ENCODE measurements at regions not wholly inside any gene's neighbourhood (a gene's known extent, or its start where the extent isn't known, plus 50 kb on each side); places are given as distances from the start of the nearest gene placed in this dataset.

- no peak for DNase-seq (ENCODE audit: low read depth)
- TF ChIP-seq CTCF (IDR thresholded peaks at IDR 0.05; ENCODE audit: control insufficient read depth, insufficient read depth, low read depth, low read length, missing control alignments): no peak
- no peak overlapping the region for H3K4me3 ChIP-seq (ENCODE audit: control insufficient read depth, low read depth, low read length)
These were observed 577.8 kb upstream of the PLXNA2 start for GRCh38 chr1:208821939-208822338.

- TF ChIP-seq CTCF (IDR thresholded peaks at IDR 0.05; ENCODE audit: control insufficient read depth, insufficient read depth, low read depth, low read length, missing control alignments): no peak
- H3K4me3 ChIP-seq (ENCODE audit: control insufficient read depth, low read depth, low read length): no peak overlapping the region
- no peak for DNase-seq (ENCODE audit: low read depth)
These were observed 581.1 kb upstream of the PLXNA2 start for GRCh38 chr1:208825300-208825699.

GRCh38 chr1:208829595-208829994, 585.4 kb upstream of the PLXNA2 start:
- TF ChIP-seq CTCF (IDR thresholded peaks at IDR 0.05; ENCODE audit: control insufficient read depth, insufficient read depth, low read depth, low read length, missing control alignments): no peak
- DNase-seq (ENCODE audit: low read depth): no peak
- H3K4me3 ChIP-seq (ENCODE audit: control insufficient read depth, low read depth, low read length): no peak overlapping the region

- no peak overlapping the region for H3K4me3 ChIP-seq (ENCODE audit: control insufficient read depth, low read depth, low read length)
- TF ChIP-seq CTCF (IDR thresholded peaks at IDR 0.05; ENCODE audit: control insufficient read depth, insufficient read depth, low read depth, low read length, missing control alignments): no peak
- no peak for DNase-seq (ENCODE audit: low read depth)
These were observed 590.4 kb upstream of the PLXNA2 start for GRCh38 chr1:208834381-208835096.

- no peak for TF ChIP-seq CTCF (IDR thresholded peaks at IDR 0.05; ENCODE audit: control insufficient read depth, insufficient read depth, low read depth, low read length, missing control alignments)
- no peak overlapping the region for H3K4me3 ChIP-seq (ENCODE audit: control insufficient read depth, low read depth, low read length)
- DNase-seq (ENCODE audit: low read depth): no peak
These were observed 590.9 kb upstream of the PLXNA2 start for GRCh38 chr1:208835097-208835463.

GRCh38 chr1:208835781-208836180, 591.6 kb upstream of the PLXNA2 start:
- no peak for TF ChIP-seq CTCF (IDR thresholded peaks at IDR 0.05; ENCODE audit: control insufficient read depth, insufficient read depth, low read depth, low read length, missing control alignments)
- no peak for DNase-seq (ENCODE audit: low read depth)
- H3K4me3 ChIP-seq (ENCODE audit: control insufficient read depth, low read depth, low read length): no peak overlapping the region

Measured in AG09309 (cell line).